Upper lobe of left lung (tissue), 6 donors: ENCODE measurements at regions not wholly inside any gene's neighbourhood (a gene's known extent, or its start where the extent isn't known, plus 50 kb on each side); places are given as distances from the start of the nearest gene placed in this dataset.
"Not testable (repeated sequence)": the region's sequence is repeated elsewhere in the genome, so short reads cannot be mapped to it uniquely, and the experiment has no call there.

Experiments
- ATAC-seq, 2 donors: fragments of 200-7000 bp; cut with Tn5 transposase; one replicate each; pipeline ENCODE4 v1.9.1; 2022; ENCODE audit warnings: mild to moderate bottlenecking in 2 of 2, moderate library complexity in 2 of 2; ENCODE audit not compliant: low FRiP score in 2 of 2
- DNase-seq, 2 donors: peaks; one replicate each; pipeline ENCODE4 v3.0.0-alpha.2; 2019 to 2020
- H3K27ac ChIP-seq, 4 donors: fragments of 200-600 bp; sonication (generic); one replicate each; pipeline ENCODE4 v1.5.1; 2016 to 2019
- H3K27me3 ChIP-seq, 4 donors: fragments of 200-600 bp; sonication (generic); one replicate each; pipeline ENCODE4 v1.5.1; 2017 to 2019
- H3K36me3 ChIP-seq, 4 donors: fragments of 200-600 bp; sonication (generic); one replicate each; pipeline ENCODE4 v1.5.1; 2016 to 2019
- H3K4me1 ChIP-seq, 4 donors: fragments of 200-600 bp; sonication (generic); one replicate each; pipeline ENCODE4 v1.5.1; 2018 to 2019
- H3K4me3 ChIP-seq, 4 donors: fragments of 200-600 bp; sonication (generic); one replicate each; pipeline ENCODE4 v1.5.1; 2017 to 2019; ENCODE audit warnings: mild to moderate bottlenecking in 2 of 4, moderate library complexity in 1 of 4
- H3K9me3 ChIP-seq, 4 donors: fragments of 200-600 bp; sonication (generic); one replicate each; pipeline ENCODE4 v1.5.1; 2018 to 2019
- CTCF ChIP-seq, 6 experiments: fragments of 450-650 bp in 4 of 6; fragments of 200-600 bp in 2 of 6; sonication (generic) in 2 of 6; IDR thresholded peaks; one replicate each; pipeline ENCODE4 v1.5.1; 2016 to 2019; ENCODE audit warnings: antibody characterized with exemption in 6 of 6
- EP300 ChIP-seq, 4 donors: sonication (generic); formaldehyde crosslinking; IDR thresholded peaks; one replicate each; pipeline ENCODE4 v1.5.1; 2017; ENCODE audit warnings: antibody characterized with exemption in 4 of 4, control low read depth in 2 of 4
- POLR2A ChIP-seq, 4 donors: fragments of 450-650 bp; IDR thresholded peaks; one replicate each; pipeline ENCODE4 v1.5.1; 2016 to 2017; ENCODE audit warnings: antibody characterized with exemption in 4 of 4, mild to moderate bottlenecking in 2 of 4
- POLR2AphosphoS5 ChIP-seq, 2 donors: sonication (generic); formaldehyde crosslinking; IDR thresholded peaks; one replicate each; pipeline ENCODE4 v1.5.1; 2017; ENCODE audit warnings: antibody characterized with exemption in 2 of 2
- WGBS, 2 donors: methylation state at CpG; one replicate each; pipeline ENCODE4 v1.1.5; 2017 to 2018; 5-methylcytosine and 5-hydroxymethylcytosine counted together
- donor health status: DM: no; HTN: no; CAD: no; lungs with moderate emphysema.
- donor health status: DM: no; HTN: yes; CAD: no; lungs with severe emphysema.

DNA sequence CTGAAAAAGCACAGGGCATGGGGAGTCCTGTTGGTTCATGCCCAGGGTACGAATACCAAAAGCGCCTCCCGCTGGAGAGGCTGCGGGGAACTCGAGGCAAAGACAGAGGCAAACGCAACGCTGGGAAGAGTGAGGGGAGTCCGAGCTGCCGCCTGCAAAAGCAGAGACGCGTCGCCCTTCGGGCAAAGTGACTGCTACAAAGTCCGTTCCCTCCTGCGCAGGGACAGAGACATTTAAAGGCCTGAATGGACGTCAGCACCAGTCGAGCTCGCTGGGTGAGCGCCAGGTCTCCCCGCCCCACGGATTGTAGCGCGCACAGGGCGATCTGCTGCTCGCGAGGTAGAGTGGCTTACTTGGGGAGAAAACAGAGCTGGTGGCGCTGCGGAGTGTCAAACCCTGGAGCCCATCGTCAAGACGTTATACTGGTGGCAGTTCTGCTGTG, 732.8 kb downstream of the ZWINT start:
- Histone ChIP-seq H3K27ac (peak overlapping the region in 1 of 4 donors; percentile 43), H3K4me3 (peak overlapping the region in 3 of 4 donors; percentile 11 to 42 (median 33)), H3K27me3 (peaks cover 0 to 3% (median 0%) of the 10 kb centered on the region in 4 donors), H3K4me1 (peaks cover 4 to 33% (median 11%) of the 10 kb centered on the region in 4 donors), H3K9me3 (peaks cover 0 to 4% (median 0%) of the 10 kb centered on the region in 4 donors), H3K36me3 (no peaks in the 10 kb centered on the region)
- TF ChIP-seq EP300 (IDR thresholded peaks at IDR 0.05) (no peak), POLR2A (IDR thresholded peaks at IDR 0.05) (no peak), CTCF (IDR thresholded peaks at IDR 0.05) (no peak), POLR2AphosphoS5 (IDR thresholded peaks at IDR 0.05) (no peak)
- DNase-seq (peak in 1 of 2 donors; percentile 52), ATAC-seq (peak in 1 of 2 donors; percentile 4)
- 3 to 5% methylated on average over 13 to 15 of the region's 30 CpGs for WGBS, 2 donors

DNA sequence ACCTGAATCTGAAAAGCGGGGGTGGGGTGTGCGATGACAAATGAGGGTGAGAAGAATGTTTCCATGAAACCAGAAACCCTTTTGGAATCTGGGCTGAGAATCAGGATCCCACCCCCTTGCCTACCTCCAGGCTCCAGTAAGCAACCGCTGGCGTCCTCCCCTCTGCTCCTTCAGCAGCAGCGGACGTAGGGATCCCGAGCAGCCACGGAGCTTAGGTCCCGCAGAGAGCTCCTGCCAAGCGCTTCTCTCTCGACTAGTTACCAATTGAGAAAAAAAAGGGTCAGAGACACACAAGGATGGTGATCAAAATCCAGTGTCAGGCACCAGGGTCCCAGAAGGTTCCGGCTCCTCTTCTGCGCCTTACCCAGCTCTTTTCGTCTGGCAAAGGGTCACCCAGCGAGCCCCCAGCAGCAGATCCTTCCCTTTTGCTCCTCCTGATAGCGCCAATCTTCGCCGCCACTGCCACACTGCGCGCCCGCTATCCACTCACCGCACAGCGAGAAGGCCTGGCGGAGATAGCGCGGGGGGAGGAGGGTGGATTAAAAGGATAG, 733.5 kb downstream of the ZWINT start:
- Histone ChIP-seq H3K36me3 (no peaks in the 10 kb centered on the region), H3K9me3 (peaks cover 0 to 4% (median 0%) of the 10 kb centered on the region in 4 donors), H3K27ac (peak overlapping the region in 1 of 4 donors; percentile 43), H3K27me3 (peaks cover 0 to 3% (median 0%) of the 10 kb centered on the region in 4 donors), H3K4me1 (peaks cover 4 to 33% (median 11%) of the 10 kb centered on the region in 4 donors), H3K4me3 (peak overlapping the region in 3 of 4 donors; percentile 11 to 42 (median 33))
- WGBS, 2 donors = 6 to 8% methylated on average over 26 of the region's 26 CpGs
- peak in 1 of 2 donors; percentile 48 for DNase-seq
- no peak for TF ChIP-seq POLR2A (IDR thresholded peaks at IDR 0.05)
- TF ChIP-seq CTCF (IDR thresholded peaks at IDR 0.05) = no peak
- TF ChIP-seq POLR2AphosphoS5 (IDR thresholded peaks at IDR 0.05) = no peak
- TF ChIP-seq EP300 (IDR thresholded peaks at IDR 0.05) = no peak
- peak in 1 of 2 donors; percentile 23 for ATAC-seq

- peak in 1 of 2 donors; percentile 49 for DNase-seq
Measured at GRCh38 chr10:55601690-55602478, 759.2 kb downstream of the ZWINT start.

DNA sequence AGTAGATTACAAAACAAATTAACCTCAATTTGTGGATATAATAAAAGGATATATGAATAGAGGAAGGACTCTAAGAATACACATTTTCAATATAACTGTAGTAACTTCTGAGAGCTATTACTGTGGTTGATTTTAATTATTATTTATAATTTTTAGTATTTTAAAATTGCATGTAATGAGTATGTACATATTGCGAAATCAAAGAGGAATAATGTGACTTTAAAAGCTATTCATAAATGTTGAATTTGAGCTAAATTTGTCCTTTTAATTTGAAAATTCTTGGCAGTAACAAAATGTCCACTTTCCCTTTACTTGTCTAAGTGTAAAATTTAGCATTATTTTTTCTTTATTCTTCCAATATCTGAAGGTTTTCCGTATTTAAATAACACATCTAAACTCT, 750.6 kb upstream of the PCDH15 start:
- Histone ChIP-seq H3K9me3 (no peaks in the 10 kb centered on the region), H3K36me3 (no peaks in the 10 kb centered on the region), H3K4me1 (no peaks in the 10 kb centered on the region), H3K27me3 (no peaks in the 10 kb centered on the region), H3K27ac (no peak overlapping the region), H3K4me3 (no peak overlapping the region)
- no peak for TF ChIP-seq EP300 (IDR thresholded peaks at IDR 0.05)
- TF ChIP-seq CTCF (IDR thresholded peaks at IDR 0.05) = no peak
- TF ChIP-seq POLR2A (IDR thresholded peaks at IDR 0.05) = no peak
- TF ChIP-seq POLR2AphosphoS5 (IDR thresholded peaks at IDR 0.05) = no peak
- no peak for DNase-seq
- no peak for ATAC-seq
- 81 to 86% methylated on average over 2 of the region's 2 CpGs for WGBS, 2 donors

More at GRCh38 chr10:55601690-55602478, 759.2 kb downstream of the ZWINT start:
- peak overlapping the region in 2 of 4 donors; percentile 26 to 45 for H3K4me3 ChIP-seq
- H3K27ac ChIP-seq, H3K9me3 ChIP-seq, H3K4me1 ChIP-seq, ATAC-seq, H3K36me3 ChIP-seq, H3K27me3 ChIP-seq: not testable (repeated sequence)
- WGBS, 2 donors = 3 to 11% methylated on average over 27 of the region's 29 CpGs

DNA sequence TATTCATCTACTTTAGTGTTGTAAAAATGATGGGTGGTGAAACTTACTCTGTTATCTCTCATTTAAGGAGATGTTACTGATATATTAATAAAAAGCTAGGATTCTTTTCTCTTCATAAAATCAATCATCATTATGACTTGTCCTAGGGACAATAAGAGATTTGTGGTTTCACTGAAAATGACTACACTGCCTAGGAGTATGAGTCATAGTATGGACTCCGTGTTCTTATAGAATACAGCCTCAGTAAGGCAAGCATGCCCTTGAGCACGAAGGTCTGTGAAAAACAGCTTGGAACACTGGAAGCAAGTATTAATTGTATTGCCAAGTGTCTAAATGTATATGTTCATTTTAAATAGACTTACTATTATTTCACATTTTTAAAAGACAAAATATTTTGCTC, 749.2 kb upstream of the PCDH15 start:
- WGBS, 2 donors = 77 to 85% methylated on average over 2 of the region's 2 CpGs

DNA sequence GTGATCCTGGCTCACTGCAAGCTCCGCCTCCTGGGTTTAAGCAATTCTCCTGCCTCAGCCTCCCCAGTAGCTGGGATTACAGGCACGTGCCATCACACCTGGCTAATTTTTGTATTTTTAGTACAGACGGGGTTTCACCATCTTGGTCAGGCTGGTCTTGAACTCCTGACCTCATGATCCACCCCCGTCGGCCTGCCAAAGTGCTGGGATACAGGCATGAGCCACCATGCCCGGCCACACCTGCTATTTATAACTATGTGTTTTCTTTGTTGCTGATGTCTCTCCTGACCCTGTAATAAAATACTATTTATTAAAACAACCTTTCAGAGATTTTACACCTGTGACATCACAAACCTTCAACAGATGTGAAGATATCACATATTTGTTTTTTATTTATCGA, 736.5 kb upstream of the PCDH15 start:
- not testable (repeated sequence) for H3K36me3 ChIP-seq, H3K27me3 ChIP-seq, H3K4me1 ChIP-seq, H3K4me3 ChIP-seq, ATAC-seq, H3K27ac ChIP-seq, DNase-seq, H3K9me3 ChIP-seq
- WGBS, 2 donors = 88 to 93% methylated on average over 7 of the region's 7 CpGs

More for the DNA sequence above, 749.2 kb upstream of the PCDH15 start:
- ATAC-seq (no peak), DNase-seq (no peak)
- Histone ChIP-seq H3K4me3 (no peak overlapping the region), H3K27me3 (no peaks in the 10 kb centered on the region), H3K27ac (no peak overlapping the region), H3K36me3 (no peaks in the 10 kb centered on the region), H3K9me3 (no peaks in the 10 kb centered on the region), H3K4me1 (no peaks in the 10 kb centered on the region)
- no peak for TF ChIP-seq CTCF (IDR thresholded peaks at IDR 0.05)
- no peak for TF ChIP-seq POLR2AphosphoS5 (IDR thresholded peaks at IDR 0.05)
- TF ChIP-seq POLR2A (IDR thresholded peaks at IDR 0.05) = no peak
- TF ChIP-seq EP300 (IDR thresholded peaks at IDR 0.05) = no peak
